ENCODE measurements at regions not wholly inside any gene's neighbourhood (a gene's known extent, or its start where the extent isn't known, plus 50 kb on each side); places are given as distances from the start of the nearest gene placed in this dataset.

GRCh38 chr1:57678138-57678537 lies 254.3 kb upstream of the DAB1 start:
- Histone ChIP-seq H3K36me3 (ENCODE audit: control insufficient read depth in 2 of 2, insufficient read depth in 2 of 2, low read length in 1 of 2) (no peaks in the 10 kb centered on the region), H3K4me2 (ENCODE audit: control insufficient read depth, insufficient read depth) (no peak overlapping the region), H3K4me1 (ENCODE audit: control insufficient read depth, insufficient read depth, low read length) (no peaks in the 10 kb centered on the region), H3K27ac (ENCODE audit: control insufficient read depth, insufficient read depth) (no peak overlapping the region), H4K20me1 (ENCODE audit: control insufficient read depth, insufficient read depth) (no peaks in the 10 kb centered on the region), H3K27me3 (replicated peaks in 1 of 2; ENCODE audit: control insufficient read depth in 2 of 2, insufficient read depth in 2 of 2, low read length in 1 of 2) (no peaks in the 10 kb centered on the region), H3K9me3 (replicated peaks; ENCODE audit: control insufficient read depth, insufficient read depth, low read length) (no peaks in the 10 kb centered on the region), H3K4me3 (no peak overlapping the region), H3K79me2 (ENCODE audit: control insufficient read depth, insufficient read depth, low read length) (no peaks in the 10 kb centered on the region), H2AFZ (ENCODE audit: control insufficient read depth, low read depth, low read length) (no peak overlapping the region), H3K9ac (ENCODE audit: control insufficient read depth, insufficient read depth, low read length) (no peak overlapping the region)
- no TSS peak for BruUV-seq (replicated peaks)
- SMC1A ChIA-PET (ENCODE audit: uncharacterized antibody, unreplicated experiment): no interaction called here
- no peak for FAIRE-seq
- intact Hi-C loops (cut with micrococcal nuclease; ENCODE audit: unreplicated experiment) (no loop called here), in situ Hi-C loops (cut with MboI) (no loop called here)
- 4% methylated on average over 1 of the region's 1 CpG for WGBS (ENCODE audit: insufficient coverage, insufficient replicate concordance, low lambda C conversion rate, missing lambda C conversion rate)
- CTCF ChIA-PET: interaction anchor here (0.5 kb wide), 1 partner anchor 1931 kb away, joined by 3 read pairs; no protein-coding TSS in a partner anchor
- DNase-seq (ENCODE audit: low read depth, low spot score): no peak
- ATAC-seq: no peak
- POLR2A ChIA-PET: no interaction called here
- TF ChIP-seq TCF3 (IDR thresholded peaks at IDR 0.05; ENCODE audit: borderline replicate concordance, insufficient read depth, low read depth, low read length) (no peak), SREBF1 (IDR thresholded peaks at IDR 0.05; ENCODE audit: low read length) (no peak), TAF1 (IDR thresholded peaks at IDR 0.05; ENCODE audit: borderline replicate concordance, low read depth, low read length) (no peak), ZNF622 (IDR thresholded peaks at IDR 0.05) (no peak), CREB1 (IDR thresholded peaks at IDR 0.05; ENCODE audit: low read depth) (no peak), SP1 (IDR thresholded peaks at IDR 0.05; ENCODE audit: low read depth, low read length) (no peak), ZNF384 (IDR thresholded peaks at IDR 0.05; ENCODE audit: borderline replicate concordance, low read depth, low read length) (no peak), JUNB (IDR thresholded peaks at IDR 0.05) (no peak), SRF (IDR thresholded peaks at IDR 0.05; ENCODE audit: low read depth in 2 of 2, low read length in 2 of 2) (no peak), EED (IDR thresholded peaks at IDR 0.05; ENCODE audit: low read depth) (no peak), POLR2A (IDR thresholded peaks at IDR 0.05; ENCODE audit: low read depth, low read length) (no peak), FOXM1 (IDR thresholded peaks at IDR 0.05; ENCODE audit: low read depth, low read length) (no peak), RB1 (IDR thresholded peaks at IDR 0.05; ENCODE audit: borderline replicate concordance) (no peak)
- RAD21 ChIA-PET (ENCODE audit: unreplicated experiment): no interaction called here

Data from GM12878 (cell line).